ENCODE measurements at regions not wholly inside any gene's neighbourhood (a gene's known extent, or its start where the extent isn't known, plus 50 kb on each side); places are given as distances from the start of the nearest gene placed in this dataset.
"Not testable (repeated sequence)": the region's sequence is repeated elsewhere in the genome, so short reads cannot be mapped to it uniquely, and the experiment has no call there.

GRCh38 chr2:8254214-8254613 is 427.6 kb upstream of the ID2 start:
- not testable (repeated sequence) for TF ChIP-seq ZNF274 (IDR thresholded peaks at IDR 0.05; ENCODE audit: low read depth, low read length); YY1 (IDR thresholded peaks at IDR 0.05; ENCODE audit: insufficient read depth, insufficient read length); SUZ12 (IDR thresholded peaks at IDR 0.05; ENCODE audit: extremely low read depth, insufficient read depth, insufficient read length)

Data from NT2/D1 (cell line).